HG03159 (cell line): ENCODE measurements at regions not wholly inside any gene's neighbourhood (a gene's known extent, or its start where the extent isn't known, plus 50 kb on each side); places are given as distances from the start of the nearest gene placed in this dataset.

Source experiments
- ATAC-seq: cut with Tn5 transposase; IDR thresholded peaks from one replicate; pipeline ENCODE4 v1.9.1; 2021; ENCODE audit warnings: mild to moderate bottlenecking, moderate library complexity; ENCODE audit not compliant: unreplicated experiment

- ATAC-seq, result peak; percentile 67
Observed at GRCh38 chr12:38138225-38139221, 178.1 kb upstream of the ALG10B start.

- no peak for ATAC-seq
Observed at GRCh38 chr12:38139456-38139855, 177.1 kb upstream of the ALG10B start.

GRCh38 chr12:38141239-38141638, 175.3 kb upstream of the ALG10B start:
- ATAC-seq, result no peak

DNA sequence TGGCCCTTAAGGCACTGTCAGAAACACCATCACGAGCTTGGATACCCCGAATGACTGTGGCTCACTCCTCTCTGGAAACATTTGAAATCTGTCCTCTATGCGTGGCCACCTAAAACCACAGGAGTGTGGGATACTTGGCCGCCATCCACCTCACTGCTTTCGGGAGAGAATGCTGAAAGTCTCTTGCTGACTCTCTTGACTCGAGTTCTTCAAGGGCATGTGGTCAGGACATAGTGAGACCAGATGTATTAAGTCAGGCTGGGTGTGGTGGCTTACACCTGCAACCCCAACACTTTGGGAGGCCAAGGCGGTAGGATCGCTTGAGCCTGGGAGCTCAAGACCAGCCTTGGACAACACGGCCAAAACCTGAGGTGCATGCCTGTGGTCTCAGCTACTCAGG, 174.7 kb upstream of the ALG10B start:
- ATAC-seq, result no peak

DNA sequence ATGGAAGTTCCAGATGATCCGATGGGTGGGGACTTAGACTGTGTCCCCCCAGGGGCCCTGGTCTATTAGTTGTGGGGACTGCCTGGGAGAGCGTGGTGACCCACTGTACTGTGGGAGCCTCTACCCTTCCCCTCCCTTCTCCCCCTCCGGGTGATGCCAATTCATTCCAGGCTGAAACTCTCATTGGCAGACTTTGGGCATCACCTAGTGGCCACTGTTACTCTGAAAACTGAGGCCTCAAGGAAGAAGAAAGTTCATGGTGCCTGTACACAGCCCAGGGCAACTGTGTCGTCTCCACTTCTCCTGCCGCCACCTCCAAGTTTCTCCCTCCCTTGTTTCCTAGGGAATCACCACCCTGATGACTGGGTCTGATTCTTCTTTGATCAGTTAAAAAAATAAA, 173.6 kb upstream of the ALG10B start:
- no peak for ATAC-seq

GRCh38 chr12:38144049-38144448, 172.5 kb upstream of the ALG10B start:
- no peak for ATAC-seq

DNA sequence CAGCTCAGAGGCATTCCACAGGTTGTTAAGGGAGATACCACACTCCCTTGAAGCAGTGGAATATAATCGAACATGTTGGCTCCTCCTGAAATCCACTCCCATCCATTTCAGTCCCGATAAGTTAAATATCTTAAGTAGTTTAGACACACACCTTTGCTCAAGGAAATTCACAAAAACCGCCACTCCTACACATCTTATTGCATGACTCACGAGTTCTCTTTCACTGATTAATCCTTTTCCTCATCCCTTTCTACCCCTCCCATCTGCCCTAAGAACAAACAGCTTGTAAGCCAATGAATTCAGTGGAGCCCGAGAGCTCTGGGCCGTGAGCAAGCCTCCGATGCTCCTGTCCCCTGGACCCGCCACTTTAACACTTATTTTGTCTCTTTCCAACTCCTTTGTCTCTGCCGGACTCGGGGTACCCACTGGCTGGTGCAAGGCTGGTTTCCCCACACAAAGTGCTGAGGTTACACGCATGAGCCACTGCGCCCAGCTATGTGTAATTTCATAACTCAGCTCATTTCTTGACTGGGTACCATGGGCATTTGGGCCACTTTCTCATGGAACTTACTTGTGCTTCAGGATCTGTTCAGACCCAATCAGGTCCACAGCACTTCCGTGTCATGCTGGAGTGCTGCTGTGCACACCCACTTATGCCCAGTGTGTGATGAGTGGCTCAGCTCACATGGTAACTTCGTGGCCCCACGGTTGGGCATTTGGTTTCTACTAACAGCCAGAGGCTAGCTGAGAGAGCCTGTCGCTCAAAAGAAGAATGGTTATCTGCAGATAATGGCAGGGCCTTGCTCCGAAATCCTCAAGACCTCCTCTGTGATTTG, 171.8 kb upstream of the ALG10B start:
- ATAC-seq, result no peak

- ATAC-seq, result no peak
Observed at GRCh38 chr12:38149395-38150073, 167.0 kb upstream of the ALG10B start.

- no peak for ATAC-seq
Observed at GRCh38 chr12:38151991-38152700, 164.4 kb upstream of the ALG10B start.

DNA sequence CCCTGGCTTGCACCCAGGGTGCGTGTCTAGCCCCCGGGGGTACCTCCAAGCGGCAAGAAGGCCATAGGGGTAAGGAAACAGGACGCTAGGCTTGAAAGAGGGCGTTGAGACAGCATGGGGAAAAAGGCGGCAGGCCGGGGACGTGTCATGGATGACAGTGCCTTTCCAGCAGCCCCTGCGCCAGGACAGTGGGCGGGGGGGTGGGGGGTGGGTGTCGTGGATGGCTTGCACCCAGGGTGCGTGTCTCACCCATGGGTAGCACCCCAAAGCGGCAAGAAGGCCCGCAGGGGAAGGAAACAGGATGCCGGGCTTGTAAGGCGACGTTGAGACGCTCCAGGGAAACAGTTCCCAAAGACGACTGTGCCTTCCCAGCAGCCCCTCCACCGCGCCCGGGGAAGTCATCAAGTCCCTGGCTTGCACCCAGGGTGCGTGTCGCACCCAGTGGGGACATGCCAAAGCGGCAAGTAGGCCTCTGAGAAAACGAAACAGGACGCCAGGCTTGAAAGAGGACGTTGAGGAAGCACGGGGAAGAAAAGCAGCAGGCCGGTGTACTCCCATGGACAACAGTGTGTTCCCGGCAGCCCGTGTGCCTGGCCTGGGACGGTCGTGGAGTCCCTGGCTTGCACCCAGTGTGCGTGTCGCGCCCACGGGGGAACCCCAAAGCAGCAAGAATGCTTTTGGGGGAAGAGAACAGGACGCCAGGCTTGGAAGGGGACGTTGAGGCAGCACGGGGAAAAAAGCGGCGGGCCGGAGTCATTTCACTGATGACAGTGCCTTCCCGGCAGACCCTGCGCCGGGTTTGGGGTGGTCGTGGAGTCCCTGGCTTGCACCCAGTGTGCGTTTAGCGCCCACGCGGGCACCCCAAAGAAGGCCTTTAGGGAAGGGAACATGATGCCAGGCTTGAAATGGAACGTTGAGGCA, 163.5 kb upstream of the ALG10B start:
- ATAC-seq, result no peak

- ATAC-seq, result no peak
Observed at GRCh38 chr12:38153737-38154061, 162.9 kb upstream of the ALG10B start.

GRCh38 chr12:38154096-38155019, 162.2 kb upstream of the ALG10B start:
- ATAC-seq, result no peak

DNA sequence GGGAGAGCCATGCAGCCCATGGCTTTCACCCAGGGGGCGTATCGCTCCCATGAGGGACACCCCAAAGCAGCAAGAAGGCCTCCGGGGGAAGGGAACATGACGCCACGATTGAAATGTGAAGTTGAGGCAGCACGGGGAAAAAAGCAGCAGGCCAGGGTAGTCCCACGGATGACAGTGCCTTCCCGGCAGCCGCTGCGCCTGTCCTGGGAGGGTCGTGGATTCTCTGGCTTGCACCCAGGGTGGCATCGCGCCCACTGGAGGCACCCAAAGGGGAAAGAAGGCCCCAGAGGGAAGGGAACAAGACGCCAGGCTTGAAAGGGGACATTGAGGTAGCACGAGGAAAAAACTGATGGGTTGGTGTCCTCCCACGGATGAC, 161.6 kb upstream of the ALG10B start:
- ATAC-seq, result no peak

GRCh38 chr12:38155526-38156496, 160.8 kb upstream of the ALG10B start:
- ATAC-seq, result no peak

DNA sequence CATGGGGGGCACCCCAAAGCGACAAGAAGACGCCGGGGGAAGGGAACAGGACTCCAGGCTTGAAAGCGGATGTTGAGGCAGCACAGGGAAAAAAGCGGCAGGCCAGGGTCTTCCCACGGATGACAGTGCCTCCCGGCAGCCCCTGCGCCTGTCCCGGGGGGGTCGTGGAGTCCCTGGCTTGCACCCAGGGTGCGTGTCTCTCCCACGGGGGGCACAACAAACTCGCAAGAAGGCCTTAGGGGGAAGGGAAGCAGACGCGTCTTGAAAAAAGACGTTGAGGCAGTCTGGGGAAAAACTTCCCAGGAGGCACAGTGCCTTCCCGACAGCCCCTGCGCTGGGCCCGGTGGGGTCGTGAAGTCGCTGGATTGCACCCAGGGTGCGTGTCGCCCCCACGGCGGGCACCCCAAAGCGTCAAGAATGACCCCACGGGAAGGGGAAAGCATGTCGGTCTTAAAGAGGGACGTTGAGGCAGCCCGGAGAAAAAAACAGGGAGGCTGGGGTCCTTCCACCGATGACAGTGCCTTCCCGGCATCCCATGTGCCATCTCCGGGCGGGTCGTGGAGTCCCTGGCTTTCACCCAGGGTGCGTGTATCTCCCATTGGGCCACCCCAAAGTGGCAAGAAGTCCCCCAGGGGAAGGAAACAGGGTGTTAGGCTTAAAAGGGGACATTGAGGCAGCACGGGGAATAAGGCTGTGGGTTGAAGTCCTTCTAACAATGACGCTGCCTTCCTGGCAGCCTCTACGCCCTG, 159.9 kb upstream of the ALG10B start:
- ATAC-seq, result no peak

DNA sequence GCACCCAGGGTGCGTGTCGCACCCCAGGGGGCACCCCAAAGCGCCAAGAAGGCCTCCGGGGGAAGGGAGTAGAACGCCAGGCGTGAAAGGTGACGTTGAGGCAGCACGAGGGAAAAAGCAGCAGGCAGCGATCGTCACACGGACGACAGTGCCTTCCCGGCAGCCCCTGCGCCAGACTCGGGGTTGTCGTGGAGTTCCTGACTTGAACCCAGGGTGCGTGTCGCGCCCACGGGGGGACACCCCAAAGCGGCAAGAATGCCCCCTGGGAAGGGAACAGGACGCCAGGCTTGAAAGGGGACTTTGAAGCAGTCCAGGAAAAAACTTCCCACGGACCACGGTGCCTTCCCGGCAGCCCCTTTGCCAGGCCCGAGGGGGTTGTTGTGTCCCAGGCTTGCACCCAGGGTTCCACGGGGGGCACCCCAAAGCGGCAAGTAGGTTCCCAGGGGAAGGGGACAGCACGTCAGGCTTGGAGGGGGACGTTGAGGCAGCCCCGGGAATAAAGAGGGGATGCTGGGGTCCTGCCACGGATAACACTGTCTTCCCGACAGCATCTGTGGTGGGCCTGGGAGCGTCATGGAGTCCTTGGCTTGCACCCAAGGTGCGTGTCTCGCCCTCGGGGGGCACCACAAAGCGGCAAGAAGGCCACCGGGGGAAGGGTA, 159.2 kb upstream of the ALG10B start:
- no peak for ATAC-seq
